ENCODE measurements at regions not wholly inside any gene's neighbourhood (a gene's known extent, or its start where the extent isn't known, plus 50 kb on each side); places are given as distances from the start of the nearest gene placed in this dataset.

GRCh38 chr10:3363311-3364045 is 190.9 kb upstream of the PITRM1 start:
- TF ChIP-seq CTCF (conservative IDR thresholded peaks at IDR 0.05; ENCODE audit: low read depth, low read length) (no peak), EZH2 (IDR thresholded peaks at IDR 0.05; ENCODE audit: borderline replicate concordance, low read depth, low read length, poor library complexity, severe bottlenecking) (no peak)

All from A673 (cell line).